Right lobe of liver (tissue), 6 donors: ENCODE measurements at regions not wholly inside any gene's neighbourhood (a gene's known extent, or its start where the extent isn't known, plus 50 kb on each side); places are given as distances from the start of the nearest gene placed in this dataset.

Source experiments
- ATAC-seq, 4 donors: fragments of 200-7000 bp; cut with Tn5 transposase; one replicate each; pipeline ENCODE4 v1.9.1; 2020; ENCODE audit warnings: mild to moderate bottlenecking in 4 of 4, moderate library complexity in 4 of 4
- DNase-seq, 3 donors: peaks; one replicate each; pipeline ENCODE4 v3.0.0-alpha.2; 2020
- H3K27ac ChIP-seq, 3 donors: fragments of 200-600 bp; one replicate each; pipeline ENCODE4 v1.8.0; 2022
- H3K27me3 ChIP-seq, 2 donors: fragments of 200-600 bp; one replicate each; pipeline ENCODE4 v1.8.0; 2022
- H3K36me3 ChIP-seq, 4 donors: fragments of 200-600 bp; sonication (generic) in 1 of 4; one replicate each; pipeline versions ENCODE4 v1.5.1 to v1.8.0; 2017 to 2022; ENCODE audit warnings: control low read depth in 1 of 4
- H3K4me1 ChIP-seq, 4 donors: fragments of 200-600 bp; sonication (generic) in 1 of 4; one replicate each; pipeline versions ENCODE4 v1.5.1 to v1.8.0; 2017 to 2022; ENCODE audit warnings: control low read depth in 1 of 4
- H3K4me3 ChIP-seq, 3 donors: fragments of 200-600 bp; one replicate each; pipeline ENCODE4 v1.8.0; 2022
- H3K9me3 ChIP-seq, 4 donors: fragments of 200-600 bp; sonication (generic) in 1 of 4; one replicate each; pipeline versions ENCODE4 v1.5.1 to v1.8.0; 2017 to 2022; ENCODE audit warnings: control low read depth in 1 of 4
- CTCF ChIP-seq, 4 donors: fragments of 200-600 bp in 3 of 4; fragments of 450-650 bp in 1 of 4; IDR thresholded peaks; one replicate each; pipeline versions ENCODE4 v1.5.1 to v1.8.0; 2016 to 2022; ENCODE audit warnings: antibody characterized with exemption in 4 of 4, mild to moderate bottlenecking in 2 of 4
- POLR2A ChIP-seq: fragments of 450-650 bp; IDR thresholded peaks from one replicate; pipeline ENCODE4 v1.6.1; 2017; ENCODE audit warnings: antibody characterized with exemption, mild to moderate bottlenecking
- WGBS: methylation state at CpG from one replicate; pipeline ENCODE4 v1.1.6; 2018; ENCODE audit warnings: low coverage, low lambda C conversion rate; ENCODE audit not compliant: insufficient coverage; ENCODE audit errors: missing lambda C conversion rate; 5-methylcytosine and 5-hydroxymethylcytosine counted together
- intact Hi-C, 2 donors: fragments of 100-400 bp; cut with DNase I; formaldehyde crosslinking; loops; one replicate each; pipeline versions ENCODE4 v1.11.2 to v1.14.1; 2022
- donor health status: DM: no; HTN: yes; CAD: no.
- donor health status: DM: no; HTN: no; CAD: no.
- donor health status: DM: no; HTN: no; CAD: no.
- donor health status: DM: no; HTN: yes; CAD: no.
- donor health status: DM: no; HTN: yes; CAD: no.

GRCh38 chr15:66897416-66897815, 168.0 kb upstream of the SMAD3 start:
- WGBS: 66% methylated on average over 3 of the region's 4 CpGs
- no peaks in the 10 kb centered on the region for H3K36me3 ChIP-seq
- intact Hi-C loops: no loop called here
- DNase-seq (peak in 1 of 3 donors; percentile 6), ATAC-seq (no peak)
- H3K27me3 ChIP-seq: no peaks in the 10 kb centered on the region
- no peak for TF ChIP-seq CTCF (IDR thresholded peaks at IDR 0.05)
- no peak for TF ChIP-seq POLR2A
- H3K27ac ChIP-seq: no peak overlapping the region
- no peak overlapping the region for H3K4me3 ChIP-seq
- no peaks in the 10 kb centered on the region for H3K4me1 ChIP-seq
- no peaks in the 10 kb centered on the region for H3K9me3 ChIP-seq

DNA sequence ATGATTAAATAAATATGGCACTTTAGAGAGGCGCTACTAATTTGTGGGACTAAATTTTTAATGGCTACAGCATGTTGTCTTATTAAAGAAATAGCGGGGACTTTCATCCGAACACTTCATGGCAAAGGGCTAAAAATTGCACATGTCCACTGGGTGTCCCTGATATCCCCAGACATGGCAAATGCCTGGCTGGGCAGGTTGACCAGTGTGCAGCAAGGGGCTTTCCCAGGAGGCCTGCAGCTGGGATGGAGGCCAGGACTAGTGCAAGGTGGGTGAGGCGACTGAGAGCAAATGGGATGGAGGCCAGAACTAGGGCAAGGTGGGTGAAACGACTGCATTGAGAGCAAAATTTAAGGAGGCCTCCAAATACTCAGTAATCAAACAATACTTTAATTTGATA, 167.4 kb upstream of the SMAD3 start:
- DNase-seq (peak in 1 of 3 donors; percentile 28), ATAC-seq (peak in 1 of 4 donors; percentile 38)
- intact Hi-C loops: no loop called here
- TF ChIP-seq POLR2A (no peak), CTCF (IDR thresholded peaks at IDR 0.05) (no peak)
- WGBS: 62% methylated on average over 3 of the region's 5 CpGs
- Histone ChIP-seq H3K27ac (no peak overlapping the region), H3K4me1 (no peaks in the 10 kb centered on the region), H3K27me3 (no peaks in the 10 kb centered on the region), H3K9me3 (no peaks in the 10 kb centered on the region), H3K4me3 (no peak overlapping the region), H3K36me3 (no peaks in the 10 kb centered on the region)

GRCh38 chr15:66898656-66899386, 166.6 kb upstream of the SMAD3 start:
- no peaks in the 10 kb centered on the region for H3K27me3 ChIP-seq
- DNase-seq (peak in 1 of 3 donors; percentile 18), ATAC-seq (peak in 1 of 4 donors; percentile 43)
- TF ChIP-seq CTCF (IDR thresholded peaks at IDR 0.05) (no peak), POLR2A (no peak)
- intact Hi-C loops: no loop called here
- no peak overlapping the region for H3K27ac ChIP-seq
- H3K36me3 ChIP-seq: no peaks in the 10 kb centered on the region
- no peak overlapping the region for H3K4me3 ChIP-seq
- WGBS: 70% methylated on average over 2 of the region's 5 CpGs
- no peaks in the 10 kb centered on the region for H3K4me1 ChIP-seq
- H3K9me3 ChIP-seq: no peaks in the 10 kb centered on the region

DNA sequence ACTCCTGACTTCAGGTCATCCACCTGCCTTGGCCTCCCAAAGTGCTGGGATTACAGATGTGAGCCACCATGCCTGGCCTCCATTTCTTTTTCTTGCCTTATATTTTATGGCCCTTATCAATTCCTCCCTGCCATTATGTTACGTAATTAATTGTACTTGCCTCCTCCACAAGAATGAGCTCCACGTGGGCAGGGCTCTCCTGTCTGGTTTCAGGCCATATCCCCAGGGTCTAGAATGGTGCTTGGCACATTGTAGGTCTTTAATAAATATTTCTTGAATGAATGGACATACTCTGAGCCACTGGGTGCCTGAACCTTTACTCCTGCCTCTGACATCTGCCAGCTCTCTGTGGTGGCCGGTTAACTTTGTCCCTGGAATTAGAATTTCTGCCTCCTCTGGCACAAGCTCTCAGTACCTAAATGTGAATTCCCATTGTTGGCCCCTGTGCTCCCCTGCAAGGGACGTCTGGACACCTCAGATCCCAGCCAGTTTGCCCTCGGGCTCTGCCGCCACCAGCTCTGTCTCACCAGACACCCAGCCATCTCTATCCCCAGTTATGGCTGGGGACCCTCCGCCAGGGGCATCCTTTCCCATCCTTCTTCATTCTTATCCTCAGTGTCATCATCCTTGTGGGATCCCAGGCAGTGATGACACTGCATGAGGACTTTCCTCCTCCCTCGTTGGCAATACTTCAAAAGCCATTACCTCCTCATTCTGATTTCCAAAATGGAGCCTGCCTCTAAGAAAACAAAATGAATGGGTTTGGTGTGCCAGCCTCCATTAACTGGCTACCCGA, 165.6 kb upstream of the SMAD3 start:
- Histone ChIP-seq H3K9me3 (no peaks in the 10 kb centered on the region), H3K36me3 (no peaks in the 10 kb centered on the region), H3K4me3 (no peak overlapping the region), H3K27me3 (no peaks in the 10 kb centered on the region), H3K27ac (no peak overlapping the region), H3K4me1 (no peaks in the 10 kb centered on the region)
- TF ChIP-seq CTCF (IDR thresholded peaks at IDR 0.05) (no peak), POLR2A (no peak)
- intact Hi-C loops: no loop called here
- peak in 1 of 3 donors; percentile 23 for DNase-seq
- no peak for ATAC-seq
- WGBS: 89% methylated on average over 6 of the region's 9 CpGs
